ENCODE measurements at regions not wholly inside any gene's neighbourhood (a gene's known extent, or its start where the extent isn't known, plus 50 kb on each side); places are given as distances from the start of the nearest gene placed in this dataset.

- H3K9me3 Mint-ChIP-seq = no peaks in the 10 kb centered on the region
- no peak overlapping the region for H3K27ac Mint-ChIP-seq
- H3K4me3 Mint-ChIP-seq = no peak overlapping the region
- H3K36me3 Mint-ChIP-seq (ENCODE audit: low read depth) = no peaks in the 10 kb centered on the region
- intact Hi-C loops (cut with micrococcal nuclease) = no loop called here
- CTCF ChIA-PET = no interaction called here
- H3K4me1 Mint-ChIP-seq (ENCODE audit: low read depth) = no peaks in the 10 kb centered on the region
- no peaks in the 10 kb centered on the region for H3K27me3 Mint-ChIP-seq (ENCODE audit: low read depth)
- no peak for DNase-seq
These were observed 115.3 kb upstream of the PLEKHA5 start for GRCh38 chr12:19014240-19014639.

- no peak for DNase-seq
- H3K36me3 Mint-ChIP-seq (ENCODE audit: low read depth) = no peaks in the 10 kb centered on the region
- CTCF ChIA-PET = no interaction called here
- no peaks in the 10 kb centered on the region for H3K27me3 Mint-ChIP-seq (ENCODE audit: low read depth)
- H3K27ac Mint-ChIP-seq = no peak overlapping the region
- no peaks in the 10 kb centered on the region for H3K9me3 Mint-ChIP-seq
- intact Hi-C loops (cut with micrococcal nuclease) = no loop called here
- no peak overlapping the region for H3K4me3 Mint-ChIP-seq
- H3K4me1 Mint-ChIP-seq (ENCODE audit: low read depth) = no peaks in the 10 kb centered on the region
These were observed 114.2 kb upstream of the PLEKHA5 start for GRCh38 chr12:19015285-19015684.

GRCh38 chr12:19018302-19018970 is 111.1 kb upstream of the PLEKHA5 start:
- no peaks in the 10 kb centered on the region for H3K36me3 Mint-ChIP-seq (ENCODE audit: low read depth)
- no peaks in the 10 kb centered on the region for H3K9me3 Mint-ChIP-seq
- no peak overlapping the region for H3K27ac Mint-ChIP-seq
- no peak for DNase-seq
- CTCF ChIA-PET = no interaction called here
- H3K27me3 Mint-ChIP-seq (ENCODE audit: low read depth) = no peaks in the 10 kb centered on the region
- no peak overlapping the region for H3K4me3 Mint-ChIP-seq
- intact Hi-C loops (cut with micrococcal nuclease) = no loop called here
- no peaks in the 10 kb centered on the region for H3K4me1 Mint-ChIP-seq (ENCODE audit: low read depth)

- Mint-ChIP-seq H3K4me1 (ENCODE audit: low read depth) (no peaks in the 10 kb centered on the region), H3K27ac (no peak overlapping the region), H3K4me3 (no peak overlapping the region), H3K27me3 (ENCODE audit: low read depth) (no peaks in the 10 kb centered on the region), H3K36me3 (ENCODE audit: low read depth) (no peaks in the 10 kb centered on the region), H3K9me3 (no peaks in the 10 kb centered on the region)
- CTCF ChIA-PET = no interaction called here
- intact Hi-C loops (cut with micrococcal nuclease) = no loop called here
- DNase-seq = no peak
These were observed 108.3 kb upstream of the PLEKHA5 start for GRCh38 chr12:19021240-19021639.

GRCh38 chr12:19021646-19022045 is 107.9 kb upstream of the PLEKHA5 start:
- no peak overlapping the region for H3K27ac Mint-ChIP-seq
- no peaks in the 10 kb centered on the region for H3K27me3 Mint-ChIP-seq (ENCODE audit: low read depth)
- no peaks in the 10 kb centered on the region for H3K9me3 Mint-ChIP-seq
- H3K4me3 Mint-ChIP-seq = no peak overlapping the region
- H3K36me3 Mint-ChIP-seq (ENCODE audit: low read depth) = no peaks in the 10 kb centered on the region
- CTCF ChIA-PET = no interaction called here
- H3K4me1 Mint-ChIP-seq (ENCODE audit: low read depth) = no peaks in the 10 kb centered on the region
- DNase-seq = no peak
- intact Hi-C loops (cut with micrococcal nuclease) = no loop called here

- no peaks in the 10 kb centered on the region for H3K9me3 Mint-ChIP-seq
These were observed 104.0 kb upstream of the PLEKHA5 start for GRCh38 chr12:19025582-19025981.

GRCh38 chr12:19026034-19026433 is 103.5 kb upstream of the PLEKHA5 start:
- intact Hi-C loops (cut with micrococcal nuclease) = no loop called here
- H3K4me3 Mint-ChIP-seq = no peak overlapping the region
- CTCF ChIA-PET = no interaction called here
- H3K27ac Mint-ChIP-seq = no peak overlapping the region
- H3K27me3 Mint-ChIP-seq (ENCODE audit: low read depth) = peaks cover 4% of the 10 kb centered on the region
- no peaks in the 10 kb centered on the region for H3K36me3 Mint-ChIP-seq (ENCODE audit: low read depth)
- H3K4me1 Mint-ChIP-seq (ENCODE audit: low read depth) = no peaks in the 10 kb centered on the region
- no peaks in the 10 kb centered on the region for H3K9me3 Mint-ChIP-seq
- no peak for DNase-seq

More at GRCh38 chr12:19025582-19025981, 104.0 kb upstream of the PLEKHA5 start:
- Mint-ChIP-seq H3K27ac (no peak overlapping the region), H3K4me1 (ENCODE audit: low read depth) (no peaks in the 10 kb centered on the region), H3K36me3 (ENCODE audit: low read depth) (no peaks in the 10 kb centered on the region), H3K4me3 (no peak overlapping the region), H3K27me3 (ENCODE audit: low read depth) (peaks cover 4% of the 10 kb centered on the region)
- CTCF ChIA-PET = no interaction called here
- DNase-seq = no peak
- intact Hi-C loops (cut with micrococcal nuclease) = no loop called here

GRCh38 chr12:19026614-19027488 is 102.7 kb upstream of the PLEKHA5 start:
- intact Hi-C loops (cut with micrococcal nuclease) = no loop called here
- H3K36me3 Mint-ChIP-seq (ENCODE audit: low read depth) = no peaks in the 10 kb centered on the region
- H3K27me3 Mint-ChIP-seq (ENCODE audit: low read depth) = peaks cover 4% of the 10 kb centered on the region
- no peaks in the 10 kb centered on the region for H3K9me3 Mint-ChIP-seq
- CTCF ChIA-PET = no interaction called here
- no peaks in the 10 kb centered on the region for H3K4me1 Mint-ChIP-seq (ENCODE audit: low read depth)
- no peak overlapping the region for H3K4me3 Mint-ChIP-seq
- no peak for DNase-seq
- no peak overlapping the region for H3K27ac Mint-ChIP-seq

GRCh38 chr12:19030180-19030579 is 99.4 kb upstream of the PLEKHA5 start:
- peaks cover 4% of the 10 kb centered on the region for H3K27me3 Mint-ChIP-seq (ENCODE audit: low read depth)
- CTCF ChIA-PET = no interaction called here

GRCh38 chr12:19030603-19031002 is 98.9 kb upstream of the PLEKHA5 start:
- H3K36me3 Mint-ChIP-seq (ENCODE audit: low read depth) = no peaks in the 10 kb centered on the region
- no peak overlapping the region for H3K27ac Mint-ChIP-seq
- CTCF ChIA-PET = no interaction called here
- DNase-seq = no peak
- intact Hi-C loops (cut with micrococcal nuclease) = no loop called here
- H3K9me3 Mint-ChIP-seq = peaks cover 7% of the 10 kb centered on the region
- H3K4me3 Mint-ChIP-seq = no peak overlapping the region
- H3K4me1 Mint-ChIP-seq (ENCODE audit: low read depth) = no peaks in the 10 kb centered on the region
- peaks cover 4% of the 10 kb centered on the region for H3K27me3 Mint-ChIP-seq (ENCODE audit: low read depth)

More at GRCh38 chr12:19030180-19030579, 99.4 kb upstream of the PLEKHA5 start:
- H3K27ac Mint-ChIP-seq = no peak overlapping the region
- no peaks in the 10 kb centered on the region for H3K36me3 Mint-ChIP-seq (ENCODE audit: low read depth)
- intact Hi-C loops (cut with micrococcal nuclease) = no loop called here
- no peak for DNase-seq
- H3K9me3 Mint-ChIP-seq = peaks cover 7% of the 10 kb centered on the region
- H3K4me3 Mint-ChIP-seq = no peak overlapping the region
- no peaks in the 10 kb centered on the region for H3K4me1 Mint-ChIP-seq (ENCODE audit: low read depth)

GRCh38 chr12:19031032-19031431 is 98.5 kb upstream of the PLEKHA5 start:
- H3K36me3 Mint-ChIP-seq (ENCODE audit: low read depth) = no peaks in the 10 kb centered on the region
- H3K27ac Mint-ChIP-seq = no peak overlapping the region
- peaks cover 7% of the 10 kb centered on the region for H3K9me3 Mint-ChIP-seq
- no peak for DNase-seq
- intact Hi-C loops (cut with micrococcal nuclease) = no loop called here
- H3K4me1 Mint-ChIP-seq (ENCODE audit: low read depth) = no peaks in the 10 kb centered on the region
- H3K4me3 Mint-ChIP-seq = no peak overlapping the region
- peaks cover 4% of the 10 kb centered on the region for H3K27me3 Mint-ChIP-seq (ENCODE audit: low read depth)
- CTCF ChIA-PET = no interaction called here

- H3K4me3 Mint-ChIP-seq = no peak overlapping the region
- DNase-seq = no peak
- H3K27me3 Mint-ChIP-seq (ENCODE audit: low read depth) = no peaks in the 10 kb centered on the region
- H3K36me3 Mint-ChIP-seq (ENCODE audit: low read depth) = no peaks in the 10 kb centered on the region
- H3K9me3 Mint-ChIP-seq = peaks cover 7% of the 10 kb centered on the region
- CTCF ChIA-PET = no interaction called here
- H3K4me1 Mint-ChIP-seq (ENCODE audit: low read depth) = no peaks in the 10 kb centered on the region
- H3K27ac Mint-ChIP-seq = no peak overlapping the region
- intact Hi-C loops (cut with micrococcal nuclease) = no loop called here
These were observed 96.7 kb upstream of the PLEKHA5 start for GRCh38 chr12:19032826-19033225.

GRCh38 chr12:19033244-19033643 is 96.3 kb upstream of the PLEKHA5 start:
- no peak for DNase-seq
- no peaks in the 10 kb centered on the region for H3K4me1 Mint-ChIP-seq (ENCODE audit: low read depth)
- intact Hi-C loops (cut with micrococcal nuclease) = no loop called here
- no peak overlapping the region for H3K27ac Mint-ChIP-seq
- H3K4me3 Mint-ChIP-seq = no peak overlapping the region
- H3K9me3 Mint-ChIP-seq = peaks cover 7% of the 10 kb centered on the region
- no peaks in the 10 kb centered on the region for H3K27me3 Mint-ChIP-seq (ENCODE audit: low read depth)
- H3K36me3 Mint-ChIP-seq (ENCODE audit: low read depth) = no peaks in the 10 kb centered on the region
- CTCF ChIA-PET = no interaction called here
